T-helper 1 cell treated with Interleukin-12 subunit alpha and Interleukin-12 subunit beta and Interleukin-4 antibody, amounts not matched to agents 30 ng/mL and 1 ng/mL, for 36 hours (primary cell): ENCODE measurements at regions not wholly inside any gene's neighbourhood (a gene's known extent, or its start where the extent isn't known, plus 50 kb on each side); places are given as distances from the start of the nearest gene placed in this dataset.
"Not testable (repeated sequence)": the region's sequence is repeated elsewhere in the genome, so short reads cannot be mapped to it uniquely, and the experiment has no call there.

Experiments used
- intact Hi-C: fragments of 100-400 bp; cut with micrococcal nuclease; formaldehyde crosslinking; loops from one replicate; pipeline ENCODE4 v1.15.1; 2024

- intact Hi-C loops = no loop called here
Observed at GRCh38 chr4:188432328-188432727, 293.1 kb downstream of the TRIML1 start.

GRCh38 chr4:188433741-188434315 lies 294.6 kb downstream of the TRIML1 start:
- intact Hi-C loops = no loop called here

GRCh38 chr4:188434643-188435042 lies 295.4 kb downstream of the TRIML1 start:
- intact Hi-C loops = no loop called here

GRCh38 chr4:188435381-188435780 lies 296.1 kb downstream of the TRIML1 start:
- intact Hi-C loops = no loop called here

- intact Hi-C loops = no loop called here
Observed at GRCh38 chr4:188437535-188437934, 298.3 kb downstream of the TRIML1 start.

- intact Hi-C loops = not testable (repeated sequence)
Observed at GRCh38 chr4:188438391-188438824, 299.2 kb downstream of the TRIML1 start.

GRCh38 chr4:188439641-188440311 lies 300.5 kb downstream of the TRIML1 start:
- intact Hi-C loops = loop anchor here (5.0 kb wide), 1 partner anchor 222 kb away; no protein-coding TSS in a partner anchor

GRCh38 chr4:188444500-188444899 lies 305.3 kb downstream of the TRIML1 start:
- intact Hi-C loops = loop anchor here (5.0 kb wide), 1 partner anchor 227 kb away; no protein-coding TSS in a partner anchor

GRCh38 chr4:188448996-188449395 lies 309.8 kb downstream of the TRIML1 start:
- intact Hi-C loops = not testable (repeated sequence)

- intact Hi-C loops = no loop called here
Observed at GRCh38 chr4:188450571-188450970, 311.3 kb downstream of the TRIML1 start.

GRCh38 chr4:188452097-188452496 lies 312.9 kb downstream of the TRIML1 start:
- intact Hi-C loops = no loop called here

GRCh38 chr4:188454575-188454974 lies 315.3 kb downstream of the TRIML1 start:
- intact Hi-C loops = no loop called here

- intact Hi-C loops = no loop called here
Observed at GRCh38 chr4:188455062-188455752, 316.0 kb downstream of the TRIML1 start.

- intact Hi-C loops = no loop called here
Observed at GRCh38 chr4:188459381-188459780, 320.1 kb downstream of the TRIML1 start.

GRCh38 chr4:188463909-188464308 lies 324.7 kb downstream of the TRIML1 start:
- intact Hi-C loops = no loop called here

- intact Hi-C loops = no loop called here
Observed at GRCh38 chr4:188466001-188466400, 326.8 kb downstream of the TRIML1 start.

- intact Hi-C loops = no loop called here
Observed at GRCh38 chr4:188484256-188484655, 345.0 kb downstream of the TRIML1 start.

- intact Hi-C loops = no loop called here
Observed at GRCh38 chr4:188485906-188486305, 346.7 kb downstream of the TRIML1 start.

GRCh38 chr4:188492886-188493285 lies 353.6 kb downstream of the TRIML1 start:
- intact Hi-C loops = no loop called here

- intact Hi-C loops = no loop called here
Observed at GRCh38 chr4:188495169-188495568, 355.9 kb downstream of the TRIML1 start.

GRCh38 chr4:188511431-188511830 lies 372.2 kb downstream of the TRIML1 start:
- intact Hi-C loops = no loop called here

- intact Hi-C loops = no loop called here
Observed at GRCh38 chr4:188532751-188533150, 393.5 kb downstream of the TRIML1 start.
